Mucosa of rectum (tissue), 2 donors: ENCODE measurements at regions not wholly inside any gene's neighbourhood (a gene's known extent, or its start where the extent isn't known, plus 50 kb on each side); places are given as distances from the start of the nearest gene placed in this dataset.

Experiments
- H3K27ac ChIP-seq, 2 donors: one replicate each; pipeline ENCODE4 v1.7.0; 2013; ENCODE audit warnings: inconsistent platforms in 2 of 2, low read depth in 2 of 2, low read length in 2 of 2
- H3K27me3 ChIP-seq, 2 donors: one replicate each; pipeline ENCODE4 v1.7.0; 2013; ENCODE audit warnings: low read length in 2 of 2; ENCODE audit not compliant: control insufficient read depth in 2 of 2, insufficient read depth in 2 of 2
- H3K36me3 ChIP-seq, 2 donors: one replicate each; pipeline ENCODE4 v1.7.0; 2013; ENCODE audit warnings: low read length in 2 of 2; ENCODE audit not compliant: control insufficient read depth in 2 of 2, insufficient read depth in 2 of 2
- H3K4me1 ChIP-seq, 2 donors: one replicate each; pipeline ENCODE4 v1.7.0; 2013; ENCODE audit warnings: low read length in 2 of 2, mild to moderate bottlenecking in 1 of 2; ENCODE audit not compliant: control insufficient read depth in 2 of 2, insufficient read depth in 2 of 2
- H3K4me3 ChIP-seq, 2 donors: one replicate each; pipeline ENCODE4 v1.7.0; 2013; ENCODE audit warnings: low read length in 2 of 2
- H3K9ac ChIP-seq, 2 donors: one replicate each; pipeline ENCODE4 v1.7.0; 2013; ENCODE audit warnings: low read length in 2 of 2, low read depth in 1 of 2, mild to moderate bottlenecking in 1 of 2
- H3K9me3 ChIP-seq, 2 donors: one replicate each; pipeline ENCODE4 v1.7.0; 2013; ENCODE audit warnings: low read length in 2 of 2; ENCODE audit not compliant: control insufficient read depth in 2 of 2
- donor health status: healthy.
- donor health status: Normal muscosa, but diverticular disease.

DNA sequence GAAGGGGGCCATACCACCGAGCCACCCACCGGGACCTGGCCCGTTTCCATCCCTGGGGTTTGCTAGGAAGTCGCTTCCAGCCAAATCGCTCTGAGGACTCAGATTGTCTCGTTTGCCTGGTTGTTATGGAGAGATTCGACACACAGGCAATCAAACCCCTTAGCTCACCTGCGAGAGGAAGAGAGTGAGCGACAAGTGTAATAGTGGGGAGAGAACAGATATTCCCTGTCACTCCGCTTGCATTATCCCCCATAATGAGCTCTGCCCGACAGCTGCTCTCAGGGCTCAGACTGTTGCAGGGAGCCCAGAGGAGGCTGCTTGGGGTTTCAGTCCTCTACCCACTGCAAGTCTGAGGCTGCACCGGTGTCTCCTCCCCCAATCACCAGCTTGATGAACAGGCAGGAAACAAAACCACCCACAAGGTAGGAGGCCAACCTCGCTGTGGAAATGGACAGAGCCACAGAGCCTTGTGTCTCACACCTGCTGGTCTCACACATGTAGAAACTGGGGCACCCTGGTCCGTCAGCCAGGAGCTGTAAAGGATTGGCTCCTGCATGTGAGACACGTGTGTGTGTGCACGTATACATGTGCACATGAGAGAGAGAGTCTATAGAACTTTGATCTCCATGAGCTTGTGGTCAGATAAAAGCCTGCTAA lies 351.1 kb downstream of the BUD13 start:
- Histone ChIP-seq H3K27ac (no peak overlapping the region), H3K9ac (no peak overlapping the region), H3K36me3 (no peaks in the 10 kb centered on the region), H3K27me3 (no peaks in the 10 kb centered on the region), H3K4me1 (no peaks in the 10 kb centered on the region), H3K9me3 (no peaks in the 10 kb centered on the region), H3K4me3 (no peak overlapping the region)

GRCh38 chr11:116420770-116421528 lies 351.8 kb downstream of the BUD13 start:
- no peak overlapping the region for H3K4me3 ChIP-seq
- no peaks in the 10 kb centered on the region for H3K36me3 ChIP-seq
- H3K9me3 ChIP-seq = no peaks in the 10 kb centered on the region
- no peak overlapping the region for H3K27ac ChIP-seq
- H3K4me1 ChIP-seq = no peaks in the 10 kb centered on the region
- no peaks in the 10 kb centered on the region for H3K27me3 ChIP-seq
- no peak overlapping the region for H3K9ac ChIP-seq

DNA sequence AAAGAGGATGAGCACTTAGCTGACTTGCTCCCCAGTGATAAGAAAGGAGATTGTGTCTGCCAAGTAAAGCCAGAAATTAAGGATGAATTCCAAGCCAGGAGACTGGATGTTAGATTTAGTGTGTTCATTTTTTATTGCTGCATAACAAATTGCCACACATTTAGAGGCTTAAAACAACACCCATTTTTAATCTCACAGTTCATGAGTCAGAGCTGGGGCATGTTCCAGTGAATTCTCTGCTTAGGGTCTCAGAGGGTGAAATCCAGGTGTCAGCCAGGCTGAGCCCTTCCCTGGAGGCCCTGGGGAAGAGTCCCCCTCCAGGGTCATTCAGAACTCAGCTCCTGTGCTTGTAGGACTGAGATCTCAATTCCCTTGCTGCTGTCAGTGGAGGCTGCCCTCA lies 352.8 kb downstream of the BUD13 start:
- H3K4me1 ChIP-seq = no peaks in the 10 kb centered on the region
- H3K27me3 ChIP-seq = no peaks in the 10 kb centered on the region
- H3K36me3 ChIP-seq = no peaks in the 10 kb centered on the region
- H3K4me3 ChIP-seq = no peak overlapping the region
- H3K9ac ChIP-seq = no peak overlapping the region
- H3K9me3 ChIP-seq = no peaks in the 10 kb centered on the region
- H3K27ac ChIP-seq = no peak overlapping the region

DNA sequence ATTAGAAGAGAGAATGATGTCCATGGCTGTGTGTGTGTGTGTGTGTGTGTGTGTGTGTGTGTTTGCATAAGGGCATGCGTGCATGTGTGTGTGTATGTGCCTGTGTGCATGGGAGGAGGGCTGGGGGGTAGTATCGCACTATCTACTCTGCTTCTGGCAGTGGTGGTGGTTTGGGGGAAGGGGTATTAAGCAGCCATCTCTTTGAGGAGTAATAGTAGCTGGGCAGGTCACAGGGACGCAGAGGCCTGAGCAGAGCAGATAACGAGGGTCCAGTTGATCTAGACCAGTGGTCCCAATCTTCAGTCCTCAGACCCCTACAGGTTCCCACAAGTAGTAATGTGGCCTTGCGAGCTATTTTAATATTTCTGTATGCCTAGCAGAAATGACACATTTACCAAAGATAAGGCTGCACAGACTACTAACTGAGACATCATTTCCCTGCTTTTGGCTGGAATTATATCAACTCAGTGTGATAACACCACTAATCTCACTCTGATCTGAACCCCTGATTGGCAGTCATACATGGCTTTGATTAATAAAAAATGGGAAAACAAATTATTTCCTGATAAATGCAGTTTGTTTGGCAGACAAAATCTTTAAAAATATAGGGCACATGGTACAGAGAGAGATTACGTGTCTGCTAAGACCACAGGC lies 354.3 kb downstream of the BUD13 start:
- Histone ChIP-seq H3K9ac (no peak overlapping the region), H3K9me3 (no peaks in the 10 kb centered on the region)

DNA sequence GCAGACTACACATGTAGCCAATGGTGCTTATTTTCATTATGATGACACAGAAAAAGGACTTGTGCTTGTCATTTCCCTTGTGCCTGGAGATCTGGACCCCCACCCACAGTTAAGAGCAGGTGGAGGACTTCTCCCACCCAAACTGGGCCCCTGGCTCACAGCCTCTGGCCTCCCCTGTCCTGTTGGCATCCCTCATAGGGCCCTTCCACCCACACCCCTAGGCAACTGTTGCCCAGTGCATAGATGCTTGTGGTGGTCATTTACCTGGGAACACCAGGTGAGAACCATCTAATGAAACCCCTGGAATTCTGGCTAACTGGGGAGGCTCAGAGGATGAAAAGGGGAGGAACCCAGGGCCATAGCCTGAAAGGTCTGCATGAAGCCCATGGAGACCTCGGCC lies 355.9 kb downstream of the BUD13 start:
- H3K27ac ChIP-seq = no peak overlapping the region
- H3K9me3 ChIP-seq = no peaks in the 10 kb centered on the region
- no peaks in the 10 kb centered on the region for H3K27me3 ChIP-seq
- H3K36me3 ChIP-seq = no peaks in the 10 kb centered on the region
- no peaks in the 10 kb centered on the region for H3K4me1 ChIP-seq
- no peak overlapping the region for H3K9ac ChIP-seq
- H3K4me3 ChIP-seq = no peak overlapping the region

More for the DNA sequence above, 354.3 kb downstream of the BUD13 start:
- no peak overlapping the region for H3K4me3 ChIP-seq
- no peak overlapping the region for H3K27ac ChIP-seq
- H3K4me1 ChIP-seq = no peaks in the 10 kb centered on the region
- H3K36me3 ChIP-seq = no peaks in the 10 kb centered on the region
- no peaks in the 10 kb centered on the region for H3K27me3 ChIP-seq

DNA sequence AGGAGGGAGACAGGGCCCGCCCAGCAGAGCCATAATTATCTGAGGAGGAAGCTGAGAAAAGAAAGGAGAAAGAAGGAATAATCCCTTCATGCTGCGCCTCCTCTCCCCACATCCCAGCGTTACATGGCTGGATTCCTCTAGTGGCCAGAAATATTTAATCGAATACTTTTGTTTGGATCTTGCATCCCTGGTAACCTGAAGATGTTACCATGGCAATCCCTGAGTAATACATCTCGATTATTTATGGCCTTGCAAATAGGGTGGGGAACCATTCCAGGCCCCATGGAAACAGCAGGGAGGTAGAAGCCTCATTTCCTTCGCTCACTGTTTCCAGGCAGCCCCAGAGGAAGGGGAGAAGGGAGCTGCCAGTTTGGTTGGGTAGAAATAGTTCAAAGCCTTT lies 357.7 kb downstream of the BUD13 start:
- H3K27me3 ChIP-seq = no peaks in the 10 kb centered on the region
- H3K36me3 ChIP-seq = no peaks in the 10 kb centered on the region
- H3K9ac ChIP-seq = no peak overlapping the region
- H3K4me1 ChIP-seq = no peaks in the 10 kb centered on the region
- no peak overlapping the region for H3K4me3 ChIP-seq
- no peak overlapping the region for H3K27ac ChIP-seq
- H3K9me3 ChIP-seq = no peaks in the 10 kb centered on the region

DNA sequence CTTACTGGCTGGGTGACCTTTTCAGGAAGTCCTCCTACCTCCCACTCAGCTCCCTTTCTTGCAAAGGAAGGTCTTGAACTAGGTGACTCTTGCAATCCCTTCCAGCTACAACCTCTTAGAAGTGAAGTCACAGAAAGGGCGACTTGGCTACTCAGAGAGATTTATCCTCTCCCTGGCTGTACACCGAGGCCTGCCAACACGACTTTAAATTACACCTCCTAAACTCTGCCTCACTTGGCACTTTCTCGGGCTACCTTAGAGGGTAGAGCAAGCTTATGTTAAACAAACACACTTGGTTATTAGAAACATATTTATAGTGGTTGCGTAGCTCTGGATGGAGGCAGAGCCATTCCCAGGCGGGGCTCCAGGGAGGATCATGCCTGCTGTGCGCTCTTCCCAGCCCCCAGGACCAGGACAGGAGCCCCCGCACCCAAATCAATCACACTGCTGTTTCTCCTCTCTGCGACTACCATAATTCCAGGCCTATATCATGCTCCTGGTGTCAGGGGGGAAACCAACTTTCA lies 358.4 kb downstream of the BUD13 start:
- H3K9ac ChIP-seq = no peak overlapping the region
- no peaks in the 10 kb centered on the region for H3K27me3 ChIP-seq
- H3K4me1 ChIP-seq = no peaks in the 10 kb centered on the region
- no peaks in the 10 kb centered on the region for H3K36me3 ChIP-seq
- H3K9me3 ChIP-seq = no peaks in the 10 kb centered on the region
- no peak overlapping the region for H3K27ac ChIP-seq
- no peak overlapping the region for H3K4me3 ChIP-seq

GRCh38 chr11:116413301-116414242 lies 359.2 kb downstream of the BUD13 start:
- no peaks in the 10 kb centered on the region for H3K4me1 ChIP-seq
- no peak overlapping the region for H3K4me3 ChIP-seq
- no peaks in the 10 kb centered on the region for H3K36me3 ChIP-seq
- no peaks in the 10 kb centered on the region for H3K27me3 ChIP-seq
- H3K9ac ChIP-seq = no peak overlapping the region
- no peaks in the 10 kb centered on the region for H3K9me3 ChIP-seq
- no peak overlapping the region for H3K27ac ChIP-seq

GRCh38 chr11:116412118-116412889 lies 360.5 kb downstream of the BUD13 start:
- H3K36me3 ChIP-seq = no peaks in the 10 kb centered on the region
- no peaks in the 10 kb centered on the region for H3K9me3 ChIP-seq
- no peak overlapping the region for H3K27ac ChIP-seq
- no peak overlapping the region for H3K4me3 ChIP-seq
- H3K27me3 ChIP-seq = no peaks in the 10 kb centered on the region
- H3K9ac ChIP-seq = no peak overlapping the region
- no peaks in the 10 kb centered on the region for H3K4me1 ChIP-seq
